Endothelial cell of umbilical vein (primary cell): ENCODE measurements at regions not wholly inside any gene's neighbourhood (a gene's known extent, or its start where the extent isn't known, plus 50 kb on each side); places are given as distances from the start of the nearest gene placed in this dataset.

Experiments
- CTCF ChIP-seq, 2 donors: IDR thresholded peaks; 1 replicate in 1 of 2; 2 replicates in 1 of 2; pipeline ENCODE4 v1.5.1; 2011; ENCODE audit warnings: low read length in 2 of 2, mild to moderate bottlenecking in 2 of 2, moderate library complexity in 2 of 2, control low read depth in 1 of 2, inconsistent platforms in 1 of 2, low read depth in 1 of 2; ENCODE audit not compliant: insufficient read depth in 1 of 2; ENCODE audit errors: extremely low read depth in 1 of 2
- JUN ChIP-seq: IDR thresholded peaks from 2 replicates; pipeline ENCODE4 v1.6.1; 2011; ENCODE audit warnings: borderline replicate concordance, low read depth; ENCODE audit not compliant: insufficient read length, insufficient read depth
- POLR2A ChIP-seq: IDR thresholded peaks from 2 replicates; pipeline ENCODE4 v1.6.1; 2012; ENCODE audit warnings: low read depth, mild to moderate bottlenecking, control low read depth, low read length
- POLR2AphosphoS5 ChIP-seq: IDR thresholded peaks from 2 replicates; pipeline ENCODE4 v1.6.1; 2012; ENCODE audit warnings: low read depth, mild to moderate bottlenecking, control low read depth, low read length, moderate library complexity; ENCODE audit not compliant: insufficient read depth

- TF ChIP-seq CTCF (IDR thresholded peaks at IDR 0.05; ENCODE audit: extremely low read depth in 1 of 2, insufficient read depth in 1 of 2, low read depth in 1 of 2, low read length in 2 of 2) (no peak), POLR2AphosphoS5 (no peak), POLR2A (no peak), JUN (no peak)
These were observed 674.8 kb downstream of the SUCLG1 start for GRCh38 chr2:83784315-83784714.
